NCI-H748 (cell line): ENCODE measurements at regions not wholly inside any gene's neighbourhood (a gene's known extent, or its start where the extent isn't known, plus 50 kb on each side); places are given as distances from the start of the nearest gene placed in this dataset.
"Not testable (repeated sequence)": the region's sequence is repeated elsewhere in the genome, so short reads cannot be mapped to it uniquely, and the experiment has no call there.

Experiments used
- DNase-seq: peaks from one replicate; lab custom pipeline; 2025; ENCODE audit not compliant: unreplicated experiment; lab: John Stamatoyannopoulos, UW

DNA sequence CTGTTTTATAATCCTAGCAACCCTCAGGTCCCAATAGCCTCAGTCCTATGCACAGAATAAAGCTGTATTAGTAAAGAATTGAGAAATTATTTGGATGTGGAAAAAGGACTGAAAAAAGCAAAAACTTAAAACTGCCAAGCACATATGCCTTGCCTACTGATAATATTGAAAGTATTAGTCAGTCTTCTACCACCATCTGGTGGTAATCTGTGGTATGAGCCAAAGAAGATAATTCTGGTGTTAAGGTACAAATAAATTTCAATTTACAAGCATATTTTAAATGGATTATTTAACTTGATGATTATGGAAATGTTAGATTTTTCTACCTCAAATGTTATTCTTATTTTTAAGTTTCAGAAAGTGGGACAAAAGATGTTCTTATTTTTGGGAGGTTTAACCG, 460.3 kb upstream of the KLHL1 start:
- DNase-seq: peak; percentile 55

DNA sequence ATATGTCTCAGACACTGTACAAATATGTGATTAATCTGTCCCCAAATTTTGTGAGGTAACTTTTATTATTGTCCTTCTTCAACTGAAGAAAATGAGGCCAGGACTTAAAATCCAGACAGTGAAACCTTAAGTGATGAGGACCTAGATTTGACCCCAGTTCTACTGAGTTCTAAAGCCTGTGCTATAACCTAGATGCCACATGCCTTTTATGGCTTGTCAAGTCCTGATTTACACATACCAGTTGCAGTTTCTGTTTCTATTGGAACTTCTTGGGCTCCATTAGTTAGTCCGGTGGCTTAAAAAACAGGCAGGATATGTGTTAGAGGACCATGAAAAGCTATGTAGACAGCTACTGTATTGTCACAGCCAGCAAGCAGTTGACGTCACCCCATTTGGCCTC, 436.5 kb upstream of the KLHL1 start:
- no peak for DNase-seq

DNA sequence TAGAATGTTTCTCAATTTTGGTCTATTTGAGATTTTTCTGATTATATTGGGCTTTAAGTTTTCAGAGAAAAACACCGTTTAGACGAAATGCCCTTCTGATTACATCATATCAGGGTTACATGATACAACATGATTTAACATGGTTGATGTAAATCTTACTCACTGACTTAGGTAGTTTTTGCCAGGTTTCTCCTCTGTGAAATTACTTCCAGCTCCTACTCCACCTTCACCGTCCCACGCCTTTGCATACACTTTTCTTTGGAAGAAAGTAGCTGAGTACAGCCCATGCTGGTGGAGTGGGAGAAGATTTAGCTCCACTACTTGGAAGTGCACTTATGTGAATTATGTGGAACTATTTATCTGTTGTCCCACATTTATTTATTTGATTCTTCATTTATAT, 433.2 kb upstream of the KLHL1 start:
- DNase-seq: no peak

DNA sequence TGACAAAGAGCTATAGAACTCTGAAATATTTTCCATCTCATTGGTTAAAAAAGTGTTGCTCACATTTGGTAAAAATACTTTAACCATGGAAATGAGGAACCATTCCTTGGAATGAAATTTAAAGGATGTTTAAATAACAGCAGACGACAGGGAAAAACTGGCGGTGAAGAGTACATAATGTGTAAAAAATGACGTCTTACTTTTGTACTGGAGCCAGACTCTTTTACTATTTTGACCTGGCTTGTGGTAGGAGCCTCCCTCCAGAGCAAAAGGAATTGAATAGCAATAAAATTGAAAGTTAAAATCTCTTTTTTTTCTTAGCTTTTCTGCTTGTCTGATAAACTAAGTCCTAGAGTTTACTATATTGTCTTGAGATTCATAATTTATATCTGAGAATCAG, 426.2 kb upstream of the KLHL1 start:
- no peak for DNase-seq

DNA sequence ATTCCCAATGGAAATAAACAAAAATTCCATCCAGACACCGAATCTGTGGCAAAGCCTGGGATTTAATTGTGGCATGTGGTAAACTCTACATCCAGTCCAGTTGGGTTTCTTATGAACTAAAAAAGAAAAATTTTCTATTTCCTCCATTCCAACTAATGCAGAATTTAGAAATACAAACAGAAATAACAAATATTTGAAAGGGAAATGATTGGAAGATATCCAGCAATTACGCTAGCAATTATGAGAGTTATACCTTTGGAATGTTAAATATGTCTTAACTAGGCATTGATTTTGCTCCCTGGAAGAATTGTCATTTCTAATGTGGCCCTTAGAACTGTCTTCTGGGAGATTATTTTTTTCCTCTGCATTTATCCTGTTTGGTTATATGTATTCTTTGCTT, 421.4 kb upstream of the KLHL1 start:
- DNase-seq: no peak

DNA sequence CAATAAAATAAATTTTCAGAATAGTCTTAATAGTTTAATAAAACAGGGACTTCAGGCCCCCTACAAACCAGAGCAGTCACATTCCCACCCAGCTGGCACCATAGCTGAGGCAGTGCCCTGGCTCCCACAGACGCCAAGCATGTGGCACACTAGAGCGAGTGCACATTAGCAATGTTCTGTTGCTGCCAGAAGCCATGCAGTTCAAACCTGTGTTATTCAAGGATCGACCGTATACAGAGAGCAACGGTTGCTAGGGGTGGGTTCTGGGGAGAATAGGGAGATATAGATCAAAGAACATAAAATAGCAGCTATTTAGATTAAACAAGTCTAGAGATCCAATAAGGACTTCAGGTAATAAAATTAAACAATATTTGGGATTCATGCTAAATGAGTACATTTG, 419.3 kb upstream of the KLHL1 start:
- peak; percentile 64 for DNase-seq

DNA sequence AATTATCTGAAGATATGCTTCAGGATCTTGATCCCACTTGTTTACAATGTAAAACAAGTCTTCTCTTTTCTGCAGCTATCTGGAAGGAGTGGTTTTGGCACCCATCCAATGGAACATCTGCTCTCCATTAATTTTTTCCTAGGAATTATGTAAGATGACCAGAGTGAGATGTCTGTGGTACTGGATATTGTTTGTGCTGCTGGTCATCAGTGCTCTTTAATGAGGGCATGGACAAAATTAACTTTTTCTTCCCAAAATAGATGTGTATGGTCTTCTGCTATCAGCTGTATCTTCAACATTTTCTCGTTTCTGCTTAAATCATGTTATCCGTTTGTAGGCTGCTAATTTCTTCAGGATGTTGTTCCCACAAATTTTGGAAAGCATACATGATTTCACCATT, 415.4 kb upstream of the KLHL1 start:
- peak; percentile 85 for DNase-seq

DNA sequence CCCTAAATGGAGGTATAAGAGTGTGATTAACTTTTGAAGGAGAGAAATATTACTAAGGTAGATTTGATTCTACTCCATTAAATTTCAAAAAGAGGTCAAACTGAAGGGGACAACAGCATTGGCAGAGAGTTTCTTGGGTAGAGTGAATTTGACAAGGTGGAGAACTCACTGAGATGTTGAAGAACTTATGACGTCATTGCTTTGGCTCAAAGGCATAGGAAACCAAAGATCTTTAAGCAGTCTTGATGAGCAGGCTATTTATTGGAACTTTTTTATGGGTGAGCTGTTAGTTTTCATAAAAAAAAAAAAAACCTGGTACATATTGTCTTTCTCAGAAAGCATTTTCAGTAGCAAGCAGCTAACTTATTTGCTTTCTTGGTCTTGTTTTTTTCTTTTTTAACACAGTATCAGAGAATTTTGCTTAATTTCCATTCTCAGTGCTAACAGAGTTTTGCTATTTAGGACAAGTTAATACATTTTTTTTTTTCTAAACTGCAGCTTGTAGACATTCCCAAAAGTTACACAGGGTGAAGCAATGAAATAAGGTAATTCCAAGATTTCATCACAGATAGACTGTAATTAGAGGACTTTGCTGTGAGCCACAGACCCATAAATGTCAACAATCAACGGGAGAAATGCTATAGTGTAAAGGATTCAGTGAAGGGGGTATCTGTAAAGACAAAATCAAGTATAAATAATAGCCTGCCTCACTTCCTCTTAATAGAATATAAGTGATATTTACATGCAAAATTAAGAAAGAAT, 412.2 kb upstream of the KLHL1 start:
- DNase-seq: no peak

DNA sequence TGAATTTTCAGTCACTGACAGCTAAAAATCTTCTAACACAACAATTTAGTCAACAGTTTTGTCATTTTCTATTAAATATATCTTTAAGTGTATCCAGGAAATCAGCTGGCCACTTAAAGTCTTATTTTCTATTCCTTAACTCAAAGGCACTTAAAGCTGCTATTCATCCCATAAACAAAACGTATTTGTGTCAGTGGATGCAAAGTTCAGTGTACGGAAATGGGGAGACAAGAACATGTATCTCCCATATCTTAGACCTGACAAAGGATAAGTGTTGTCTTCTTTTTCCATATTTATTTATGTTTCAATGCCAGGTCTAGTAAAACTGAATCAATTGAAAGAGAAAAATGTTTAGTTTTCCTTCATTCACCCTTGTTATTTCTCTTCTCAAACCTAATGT, 409.8 kb upstream of the KLHL1 start:
- DNase-seq: no peak

DNA sequence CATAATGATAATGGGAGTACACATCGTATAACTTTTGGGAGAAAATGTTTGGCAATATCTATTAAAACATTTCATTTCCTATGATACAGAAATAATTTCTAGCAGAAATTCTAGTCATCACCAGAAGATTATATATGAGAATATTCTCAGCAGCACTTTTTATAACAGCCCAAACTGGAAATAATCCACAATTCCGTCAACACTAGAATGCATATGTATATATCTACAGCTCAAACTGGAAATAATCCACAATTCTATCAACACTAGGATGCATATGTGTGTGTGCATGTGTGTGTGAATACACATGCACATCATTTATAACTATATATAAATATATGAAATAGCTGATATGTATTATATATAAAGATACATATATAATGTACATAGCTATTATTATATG, 408.0 kb upstream of the KLHL1 start:
- no peak for DNase-seq

DNA sequence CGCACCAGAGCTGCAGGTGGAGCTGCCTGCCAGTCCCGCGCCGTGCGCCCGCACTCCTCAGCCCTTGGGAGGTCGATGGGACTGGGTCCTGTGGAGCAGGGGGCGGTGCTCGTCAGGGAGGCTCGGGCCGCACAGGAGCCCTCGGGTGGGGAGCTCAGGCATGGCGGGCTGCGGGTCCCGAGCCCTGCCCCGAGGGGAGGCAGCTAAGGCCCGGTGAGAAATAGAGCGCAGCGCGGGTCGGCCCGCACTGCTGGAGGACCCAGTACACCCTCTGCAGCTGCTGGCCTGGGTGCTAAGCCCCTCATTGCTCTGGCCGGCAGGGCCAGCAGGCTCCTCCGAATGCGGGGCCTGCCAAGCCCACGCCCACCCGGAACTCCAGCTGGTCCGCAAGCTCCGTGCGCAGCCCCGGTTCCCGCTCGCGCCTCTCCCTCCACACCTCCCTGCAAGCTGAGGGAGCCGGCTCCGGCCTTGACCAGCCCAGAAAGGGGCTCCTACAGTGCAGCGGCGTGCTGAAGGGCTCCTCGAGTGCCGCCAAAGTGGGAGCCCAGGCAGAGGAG, 403.7 kb upstream of the KLHL1 start:
- not testable (repeated sequence) for DNase-seq

DNA sequence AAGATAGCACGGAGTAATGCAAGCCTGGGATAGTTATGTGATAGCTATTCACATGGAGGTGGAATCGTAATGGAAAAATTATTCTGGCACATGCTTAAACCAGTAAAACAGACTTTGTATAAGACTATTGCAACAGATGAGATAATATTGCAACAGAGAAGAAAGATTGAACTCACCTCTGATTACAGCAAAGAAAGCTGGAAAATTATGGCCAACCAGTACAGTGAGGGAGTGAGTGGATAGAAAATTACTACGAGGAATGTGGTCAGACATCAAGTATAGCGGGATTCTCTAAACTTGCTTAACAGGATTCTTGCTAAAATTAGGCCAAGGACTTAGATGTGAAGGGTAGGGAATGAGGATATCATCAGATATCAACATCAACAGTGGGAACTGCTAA, 397.6 kb upstream of the KLHL1 start:
- no peak for DNase-seq

DNA sequence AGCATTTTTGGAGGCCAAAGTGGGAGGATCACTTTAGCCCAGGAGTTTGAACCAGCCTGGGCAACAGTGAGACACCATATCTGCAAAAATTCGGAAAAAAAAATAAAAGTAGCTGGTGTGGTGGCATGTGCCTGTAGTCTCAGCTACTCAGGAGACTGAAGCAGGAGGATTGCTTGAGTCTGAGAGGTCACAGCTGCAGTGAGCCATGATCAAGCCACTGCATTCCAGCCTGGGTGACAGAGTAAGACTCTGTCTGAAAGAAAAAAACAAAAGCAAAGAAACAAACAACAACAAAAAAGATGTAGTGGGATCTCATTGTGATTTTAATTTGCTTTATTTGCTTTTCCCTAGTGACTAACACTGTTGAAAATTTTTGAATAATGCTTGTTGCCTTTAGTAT, 394.7 kb upstream of the KLHL1 start:
- DNase-seq: no peak

DNA sequence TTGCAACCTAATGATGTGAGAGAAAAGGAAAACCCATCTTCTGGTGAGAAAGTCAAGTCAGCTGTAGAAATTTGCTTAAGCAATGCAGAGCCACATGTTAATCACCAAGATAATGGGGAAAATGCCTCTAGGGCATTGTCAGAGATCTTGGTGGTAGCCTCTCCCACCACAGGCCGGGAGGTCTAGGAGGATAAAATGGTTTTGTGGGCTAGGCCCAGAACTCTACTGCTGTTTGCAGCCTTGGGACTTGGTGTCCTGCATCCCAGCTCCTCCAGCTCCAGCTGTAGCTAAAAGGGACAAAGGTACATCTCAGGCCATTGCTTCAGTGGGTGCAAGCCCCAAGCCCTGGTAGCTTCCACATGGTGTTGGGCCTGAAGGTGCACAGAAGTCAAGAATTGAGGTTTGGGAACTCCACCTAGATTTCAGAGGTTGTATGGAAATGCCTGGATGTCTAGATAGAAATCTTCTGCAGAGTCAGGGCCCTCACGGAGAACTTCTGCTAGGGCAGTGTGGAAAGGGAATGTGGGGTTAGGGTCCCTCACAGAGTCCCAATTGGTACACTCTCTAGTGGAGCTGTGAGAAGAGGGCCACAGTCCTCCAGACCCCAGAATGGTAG, 382.2 kb upstream of the KLHL1 start:
- DNase-seq: no peak

DNA sequence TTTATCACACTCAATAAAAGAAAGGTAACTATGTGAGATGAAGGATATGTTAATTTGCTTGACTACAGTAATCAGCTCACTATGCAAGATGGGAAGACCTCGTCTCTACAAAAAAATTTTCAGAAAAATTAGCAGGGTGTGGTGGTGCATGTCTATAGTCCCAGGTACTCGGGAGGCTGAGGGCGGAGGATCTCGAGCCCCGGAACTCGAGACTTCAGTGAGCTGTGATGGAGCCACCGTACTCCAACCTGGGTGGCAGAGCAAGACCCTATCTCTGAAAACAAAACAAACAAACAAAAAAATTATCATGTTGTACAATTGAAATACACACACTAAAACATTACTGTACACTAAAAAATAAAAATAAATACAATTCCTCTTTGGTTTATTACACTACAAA, 376.7 kb upstream of the KLHL1 start:
- DNase-seq: no peak

DNA sequence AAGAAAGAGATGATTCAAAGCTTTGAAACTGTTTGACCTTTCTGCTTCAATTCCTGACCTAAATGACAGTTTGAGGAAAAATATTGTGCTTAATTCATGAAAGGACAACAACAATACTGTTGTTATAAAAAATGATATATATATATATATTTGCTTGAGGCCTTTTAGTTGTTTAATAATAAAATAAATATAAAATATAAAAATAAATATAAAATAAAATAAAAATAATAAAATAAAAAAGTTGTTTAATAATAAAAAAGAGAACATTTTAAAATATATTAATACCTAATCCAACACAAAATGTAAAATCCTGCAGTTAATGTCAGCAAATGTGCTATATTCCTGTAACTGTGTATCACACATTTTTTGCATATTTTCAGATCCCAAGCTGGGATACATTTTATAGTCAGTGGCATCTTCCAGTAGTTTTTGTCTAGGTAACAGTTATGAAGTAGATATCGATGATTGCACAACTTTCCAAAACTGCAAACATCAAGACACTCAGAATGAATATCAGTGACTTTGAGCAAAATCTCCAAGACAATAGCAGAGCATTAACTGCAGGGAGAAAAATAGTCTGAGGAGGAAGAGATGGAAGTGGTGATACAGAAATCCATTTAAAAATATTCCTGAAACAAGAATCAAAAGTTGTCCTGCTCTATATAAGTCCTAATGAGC, 375.5 kb upstream of the KLHL1 start:
- no peak for DNase-seq

DNA sequence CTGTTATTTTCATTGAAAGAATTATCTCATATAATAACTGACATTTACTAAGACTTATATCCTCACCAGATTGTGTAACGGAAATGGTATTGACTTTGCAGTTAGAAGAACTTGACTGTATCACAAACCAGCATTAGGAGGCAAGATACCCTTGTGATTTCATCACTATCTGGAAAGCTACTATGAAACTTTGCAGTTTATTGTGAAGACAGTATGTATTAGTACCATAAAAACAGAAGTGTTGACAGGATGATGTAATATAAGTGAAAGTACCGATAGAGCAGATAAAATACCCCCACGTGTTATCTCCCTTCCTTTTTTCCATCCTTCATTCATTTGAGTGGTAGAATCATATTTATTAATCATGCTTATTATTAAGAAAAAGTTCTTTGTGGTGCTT, 365.7 kb upstream of the KLHL1 start:
- DNase-seq: no peak

DNA sequence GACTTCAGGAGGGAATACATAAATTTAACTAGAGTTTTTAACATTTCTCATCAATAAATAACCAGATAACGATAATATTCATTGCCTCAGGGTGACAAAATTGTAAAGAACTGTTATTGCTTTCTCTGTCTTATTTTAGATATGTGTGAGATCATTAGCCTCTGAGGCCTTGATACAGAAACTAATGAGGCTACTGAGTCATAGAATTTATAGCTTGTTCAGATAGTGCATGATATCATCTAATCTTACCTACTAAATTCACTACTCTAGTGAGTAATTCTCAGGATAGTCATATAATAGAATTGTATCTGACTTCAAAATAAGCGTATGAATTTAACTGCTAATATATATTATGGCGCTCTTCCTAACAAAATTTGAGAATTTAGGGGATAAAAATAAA, 360.8 kb upstream of the KLHL1 start:
- DNase-seq: no peak

DNA sequence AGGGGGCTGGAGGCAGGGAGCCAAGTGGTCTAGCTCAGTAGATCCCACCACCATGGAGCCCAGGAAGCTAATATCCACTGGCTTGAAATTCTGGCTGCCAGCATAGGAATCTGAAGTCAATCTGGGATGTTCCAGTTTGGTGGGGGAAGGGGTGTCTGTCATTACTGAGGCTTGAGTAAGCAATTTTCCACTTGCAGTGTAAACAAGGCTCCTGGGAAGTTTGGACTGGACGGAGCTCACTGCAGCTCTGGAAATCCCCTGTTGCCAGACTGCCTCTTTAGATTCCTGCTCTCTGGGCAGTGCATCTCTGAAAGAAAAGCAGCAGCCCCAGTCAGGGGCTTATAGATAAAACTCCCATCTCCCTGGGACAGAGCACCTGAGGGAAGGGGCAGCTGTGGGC, 349.2 kb upstream of the KLHL1 start:
- peak; percentile 43 for DNase-seq

DNA sequence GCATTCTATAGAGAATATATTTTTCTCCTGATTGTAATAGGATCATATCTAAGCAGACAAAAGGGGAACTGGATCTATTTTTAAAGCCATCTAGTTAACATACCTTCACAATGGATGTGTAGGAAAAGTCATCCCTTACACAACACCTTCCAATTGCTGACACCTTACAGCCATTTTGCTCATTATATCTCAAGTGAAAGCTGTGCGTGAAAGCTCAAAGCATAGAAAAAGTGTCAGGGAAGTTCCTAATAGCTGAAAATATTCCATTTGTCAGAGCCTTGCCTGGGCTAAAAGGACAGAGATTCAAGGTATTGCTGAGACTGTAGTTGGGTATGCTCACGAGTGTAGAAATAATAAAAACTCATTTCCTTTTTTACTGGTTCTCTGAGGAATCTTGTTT, 340.6 kb upstream of the KLHL1 start:
- DNase-seq: no peak

DNA sequence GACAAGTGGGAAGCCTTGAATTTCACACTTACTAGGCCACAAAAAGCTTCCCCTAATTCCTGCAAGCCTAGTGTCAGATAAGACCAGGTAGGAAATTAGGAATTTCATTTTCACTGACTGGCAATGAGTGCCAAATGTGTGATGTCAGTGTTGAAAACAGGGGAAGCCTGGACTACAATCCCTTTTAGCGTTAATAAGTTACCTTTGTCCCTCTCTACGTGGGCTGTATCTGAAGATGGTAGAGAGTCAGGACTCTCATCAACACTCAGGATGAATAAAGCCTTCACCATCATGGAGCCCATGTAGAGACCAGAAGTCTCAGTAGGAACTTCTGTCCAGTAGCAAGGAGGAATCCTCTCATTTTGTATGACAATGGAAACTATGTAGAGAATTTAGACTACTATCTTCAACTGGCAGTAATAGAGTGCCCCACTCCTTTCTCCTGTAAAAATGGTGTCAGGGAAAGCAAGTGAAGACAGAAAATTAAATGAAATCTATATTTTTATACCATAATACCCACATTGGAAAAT, 324.1 kb upstream of the KLHL1 start:
- no peak for DNase-seq

DNA sequence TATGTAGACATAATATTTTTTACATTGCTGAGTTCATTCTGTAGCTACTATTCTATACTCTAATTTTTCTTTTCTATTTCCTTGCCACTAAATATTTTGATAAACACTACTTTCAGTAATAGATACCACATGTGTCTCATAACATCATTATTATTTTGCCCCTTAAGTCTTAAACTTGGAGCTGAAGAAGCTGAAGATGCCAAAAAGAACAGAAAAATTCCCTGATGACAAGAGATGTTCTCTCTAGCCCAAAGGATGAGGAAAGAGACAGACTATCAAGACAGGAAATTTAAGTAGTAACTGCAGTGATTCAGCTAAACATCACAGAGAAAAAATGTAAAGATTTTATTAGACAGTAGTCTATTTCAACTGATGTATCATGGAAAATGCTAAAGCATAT, 322.0 kb upstream of the KLHL1 start:
- no peak for DNase-seq
